Heart left ventricle (tissue), 16 donors: ENCODE measurements at regions not wholly inside any gene's neighbourhood (a gene's known extent, or its start where the extent isn't known, plus 50 kb on each side); places are given as distances from the start of the nearest gene placed in this dataset.

Experiments used
- ATAC-seq, 4 donors: fragments of 200-7000 bp; cut with Tn5 transposase; one replicate each; pipeline ENCODE4 v1.9.1; 2020 to 2022; ENCODE audit warnings: moderate library complexity in 4 of 4, mild to moderate bottlenecking in 3 of 4, moderate number of reproducible peaks in 1 of 4
- DNase-seq, 5 donors: peaks; one replicate each; pipeline ENCODE4 v3.0.0-alpha.2; 2020
- H3K27ac ChIP-seq, 12 donors: fragments of 200-600 bp; sonication (generic) in 4 of 12; one replicate each; pipeline versions ENCODE4 v1.5.0 to v1.8.0; 2016 to 2022; ENCODE audit warnings: mild to moderate bottlenecking in 2 of 12
- H3K27me3 ChIP-seq, 9 donors: fragments of 200-600 bp; sonication (generic) in 2 of 9; one replicate each; pipeline versions ENCODE4 v1.5.1 to v1.8.0; 2016 to 2022; ENCODE audit warnings: mild to moderate bottlenecking in 3 of 9
- H3K36me3 ChIP-seq, 9 donors: fragments of 200-600 bp; sonication (generic) in 2 of 9; one replicate each; pipeline versions ENCODE4 v1.5.0 to v1.8.0; 2018 to 2022; ENCODE audit warnings: mild to moderate bottlenecking in 2 of 9
- H3K4me1 ChIP-seq, 12 donors: fragments of 200-600 bp; sonication (generic) in 4 of 12; one replicate each; pipeline versions ENCODE4 v1.5.0 to v1.8.0; 2016 to 2022; ENCODE audit warnings: mild to moderate bottlenecking in 3 of 12
- H3K4me3 ChIP-seq, 12 donors: fragments of 200-600 bp; sonication (generic) in 4 of 12; one replicate each; pipeline versions ENCODE4 v1.5.0 to v1.8.0; 2017 to 2022; ENCODE audit warnings: mild to moderate bottlenecking in 9 of 12, moderate library complexity in 4 of 12
- H3K9me3 ChIP-seq, 12 donors: fragments of 200-600 bp; sonication (generic) in 4 of 12; one replicate each; pipeline versions ENCODE4 v1.5.0 to v1.8.0; 2016 to 2022; ENCODE audit warnings: mild to moderate bottlenecking in 1 of 12
- POLR2A ChIP-seq, 2 donors: fragments of 450-650 bp; IDR thresholded peaks; one replicate each; pipeline ENCODE4 v1.6.1; 2017; ENCODE audit warnings: antibody characterized with exemption in 2 of 2, mild to moderate bottlenecking in 2 of 2, moderate library complexity in 2 of 2
- WGBS, 4 donors: extraction: QIAGEN DNeasy Blood & Tissue Kit in 2 of 4; methylation state at CpG; one replicate each; pipeline versions ENCODE4 v1.1.5 to v1.1.7; 2013 to 2018; 5-methylcytosine and 5-hydroxymethylcytosine counted together
- intact Hi-C, 10 donors: fragments of 100-400 bp; cut with DNase I; formaldehyde crosslinking; loops; one replicate each; pipeline versions ENCODE4 v1.11.1 to v1.14.2; 2022
- TF ChIP-seq, protein P1 (sequence below), 12 donors: fragments of 200-600 bp; sonication (generic) in 4 of 12; IDR thresholded peaks; one replicate each; pipeline versions ENCODE4 v1.5.0 to v1.8.0; 2018 to 2022; ENCODE audit warnings: antibody characterized with exemption in 12 of 12, mild to moderate bottlenecking in 5 of 12
- donor health status: ischemic (EF 13 %, LVEDD 7.1; RV severe dilation, severe dysfunction).
- donor health status: healthy with polysubstance abuse.
- donor health status: DM: no; HTN: yes; CAD: no.
- donor health status: DM: no; HTN: no; CAD: no.
- donor health status: ischemic (EF 25% LVEDD 6.9; RV normal size, moderate dysfunction).
- donor health status: ischemic (EF 25% LVEDD 5.7; RV mildly dilated, moderate dysfunction).
- donor health status: healthy.
- donor health status: DM: yes; HTN: yes; CAD: no.
- donor health status: ischemic (EF 35%, LVEDD 5.7; RV mildly dilated, moderate dysfunction).
- donor health status: nonischemic (EF 11% LVEDD 7.7; RV severe dilation, severe dysfunction).
- donor health status: DM: yes; HTN: yes; CAD: no.
- donor health status: PGD.
- donor health status: ischemic (EF 29% LVEDD 5.4; RV normal size, mild dysfunction).
- donor health status: nonischemic (EF 23%, LVEDD 6.1; RV moderate dilation, normal function).

DNA sequence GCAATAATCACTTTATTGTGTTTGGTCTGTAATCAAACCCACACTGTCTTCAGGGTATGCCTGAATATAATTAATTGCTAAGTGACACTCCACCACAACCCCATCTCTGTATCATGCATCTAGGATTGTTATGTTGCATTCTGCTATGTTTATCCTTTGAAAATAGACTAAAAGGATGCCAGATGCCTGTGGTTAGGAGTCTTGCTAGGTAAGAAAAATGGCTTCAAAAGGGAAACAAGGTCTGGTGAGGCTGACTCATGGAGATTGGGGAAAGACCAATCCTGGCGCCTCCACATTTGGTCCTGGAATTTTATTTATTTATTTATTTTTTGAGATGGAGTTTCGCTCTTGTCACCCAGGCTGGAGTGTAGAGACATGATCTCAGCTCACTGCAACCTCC lies 360.5 kb upstream of the SLC7A11 start:
- 45 to 75% (median 74%) methylated on average over 2 of the region's 2 CpGs for WGBS, 4 donors
- Histone ChIP-seq H3K27me3 (no peaks in the 10 kb centered on the region), H3K36me3 (no peaks in the 10 kb centered on the region), H3K4me3 (no peak overlapping the region), H3K4me1 (peaks cover 0 to 12% (median 1%) of the 10 kb centered on the region in 12 donors), H3K9me3 (peaks cover 0 to 10% (median 0%) of the 10 kb centered on the region in 12 donors), H3K27ac (no peak overlapping the region)
- no peak for DNase-seq
- ATAC-seq, result no peak
- TF ChIP-seq, protein P1, sequence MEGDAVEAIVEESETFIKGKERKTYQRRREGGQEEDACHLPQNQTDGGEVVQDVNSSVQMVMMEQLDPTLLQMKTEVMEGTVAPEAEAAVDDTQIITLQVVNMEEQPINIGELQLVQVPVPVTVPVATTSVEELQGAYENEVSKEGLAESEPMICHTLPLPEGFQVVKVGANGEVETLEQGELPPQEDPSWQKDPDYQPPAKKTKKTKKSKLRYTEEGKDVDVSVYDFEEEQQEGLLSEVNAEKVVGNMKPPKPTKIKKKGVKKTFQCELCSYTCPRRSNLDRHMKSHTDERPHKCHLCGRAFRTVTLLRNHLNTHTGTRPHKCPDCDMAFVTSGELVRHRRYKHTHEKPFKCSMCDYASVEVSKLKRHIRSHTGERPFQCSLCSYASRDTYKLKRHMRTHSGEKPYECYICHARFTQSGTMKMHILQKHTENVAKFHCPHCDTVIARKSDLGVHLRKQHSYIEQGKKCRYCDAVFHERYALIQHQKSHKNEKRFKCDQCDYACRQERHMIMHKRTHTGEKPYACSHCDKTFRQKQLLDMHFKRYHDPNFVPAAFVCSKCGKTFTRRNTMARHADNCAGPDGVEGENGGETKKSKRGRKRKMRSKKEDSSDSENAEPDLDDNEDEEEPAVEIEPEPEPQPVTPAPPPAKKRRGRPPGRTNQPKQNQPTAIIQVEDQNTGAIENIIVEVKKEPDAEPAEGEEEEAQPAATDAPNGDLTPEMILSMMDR (IDR thresholded peaks at IDR 0.05), result no peak
- no peak for TF ChIP-seq POLR2A (IDR thresholded peaks at IDR 0.05)
- intact Hi-C loops, result no loop called here

DNA sequence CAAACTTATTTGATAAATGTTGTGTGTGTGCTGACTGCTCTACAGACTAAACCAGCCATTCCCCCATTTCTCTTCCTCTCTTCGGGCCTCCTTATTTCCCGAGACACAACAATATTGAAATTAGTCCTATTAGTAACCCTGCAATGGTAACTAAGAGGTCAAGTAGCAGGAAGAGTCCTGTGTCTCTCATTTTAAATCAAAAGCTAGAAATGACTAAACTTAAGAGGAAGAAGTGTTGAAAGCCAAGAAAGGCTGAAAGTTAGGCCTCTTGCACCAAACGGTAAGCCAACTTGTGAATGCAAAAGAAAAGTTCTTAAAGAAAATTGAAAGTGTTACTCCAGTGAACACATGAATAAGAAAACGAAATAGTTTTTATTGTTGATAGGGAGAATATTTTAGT lies 357.8 kb upstream of the SLC7A11 start:
- H3K4me1 ChIP-seq, result peaks cover 0 to 34% (median 11%) of the 10 kb centered on the region in 12 donors
- no peaks in the 10 kb centered on the region for H3K36me3 ChIP-seq
- H3K27me3 ChIP-seq, result no peaks in the 10 kb centered on the region
- H3K9me3 ChIP-seq, result peaks cover 0 to 10% (median 0%) of the 10 kb centered on the region in 12 donors
- no peak for DNase-seq
- intact Hi-C loops, result loop anchor here in 1 of 10 donors (5.0 kb wide), 1 partner anchor 72 kb away; no protein-coding TSS in a partner anchor
- no peak for TF ChIP-seq POLR2A (IDR thresholded peaks at IDR 0.05)
- TF ChIP-seq, protein P1 (IDR thresholded peaks at IDR 0.05), result no peak
- no peak overlapping the region for H3K27ac ChIP-seq
- 87 to 92% (median 90%) methylated on average over 4 of the region's 4 CpGs for WGBS, 4 donors
- no peak for ATAC-seq
- no peak overlapping the region for H3K4me3 ChIP-seq

DNA sequence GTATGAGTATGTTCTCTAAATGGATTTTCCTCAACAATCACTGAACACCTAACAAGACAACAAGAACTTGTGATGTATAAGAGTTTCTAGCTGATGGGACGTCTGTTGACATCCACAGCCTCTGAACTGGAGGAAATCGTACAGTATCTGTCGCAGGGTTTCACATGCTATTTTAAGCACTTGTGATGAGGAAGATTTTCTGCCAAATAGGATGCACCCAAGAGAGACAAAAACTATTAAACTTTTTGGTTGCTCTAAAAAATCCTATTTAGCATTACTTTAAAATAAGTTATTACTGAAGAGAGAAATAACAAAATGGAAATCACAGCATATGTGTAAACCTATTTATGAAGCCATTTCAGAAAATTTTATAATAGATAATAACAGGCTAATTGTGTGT lies 356.1 kb upstream of the SLC7A11 start:
- TF ChIP-seq POLR2A (IDR thresholded peaks at IDR 0.05), result no peak
- TF ChIP-seq, protein P1 (IDR thresholded peaks at IDR 0.05), result no peak
- H3K27ac ChIP-seq, result no peak overlapping the region
- WGBS, 4 donors, result 7 to 24% (median 15%) methylated on average over 3 of the region's 3 CpGs
- DNase-seq, result no peak
- no peak for ATAC-seq
- H3K36me3 ChIP-seq, result no peaks in the 10 kb centered on the region
- peaks cover 0 to 34% (median 11%) of the 10 kb centered on the region in 12 donors for H3K4me1 ChIP-seq
- no peak overlapping the region for H3K4me3 ChIP-seq
- peaks cover 0 to 10% (median 0%) of the 10 kb centered on the region in 12 donors for H3K9me3 ChIP-seq
- no peaks in the 10 kb centered on the region for H3K27me3 ChIP-seq
- intact Hi-C loops, result loop anchor here in 1 of 10 donors (5.0 kb wide), 1 partner anchor 74 kb away; no protein-coding TSS in a partner anchor

DNA sequence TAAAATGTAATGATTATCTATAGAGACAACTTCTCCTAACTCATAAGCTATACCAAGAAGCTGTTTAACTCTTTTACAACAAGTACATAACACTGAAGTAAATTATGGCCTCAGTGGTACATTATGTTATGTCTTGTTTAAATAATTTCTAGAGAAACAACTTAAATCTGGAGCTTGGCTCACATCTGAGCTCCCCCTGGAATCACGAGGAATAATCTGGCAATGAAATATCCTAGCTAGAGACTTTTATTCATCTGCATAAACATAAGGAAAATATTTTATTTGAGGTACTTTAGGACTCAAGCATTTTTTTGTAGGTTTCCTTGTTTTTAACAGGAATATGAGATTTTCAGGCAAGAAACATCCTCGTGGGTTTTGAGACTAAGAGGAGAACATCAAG lies 354.7 kb upstream of the SLC7A11 start:
- no peaks in the 10 kb centered on the region for H3K36me3 ChIP-seq
- no peaks in the 10 kb centered on the region for H3K27me3 ChIP-seq
- WGBS, 4 donors, result 52 to 59% (median 56%) methylated on average over 2 of the region's 2 CpGs
- H3K4me1 ChIP-seq, result peaks cover 0 to 34% (median 11%) of the 10 kb centered on the region in 12 donors
- no peak for DNase-seq
- peaks cover 0 to 5% (median 0%) of the 10 kb centered on the region in 12 donors for H3K9me3 ChIP-seq
- no peak for ATAC-seq
- no peak for TF ChIP-seq POLR2A (IDR thresholded peaks at IDR 0.05)
- TF ChIP-seq, protein P1 (IDR thresholded peaks at IDR 0.05), result no peak
- H3K27ac ChIP-seq, result no peak overlapping the region
- intact Hi-C loops, result loop anchor here in 1 of 10 donors (5.0 kb wide), 1 partner anchor 75 kb away; no protein-coding TSS in a partner anchor
- no peak overlapping the region for H3K4me3 ChIP-seq
